AG04450 (cell line): ENCODE measurements at regions not wholly inside any gene's neighbourhood (a gene's known extent, or its start where the extent isn't known, plus 50 kb on each side); places are given as distances from the start of the nearest gene placed in this dataset.

Experiments
- CTCF ChIA-PET: fragments of 300-600, 350-600 bp; formaldehyde crosslinking; extraction: SDS; loops from one replicate; lab custom pipeline; 2022; ENCODE audit warnings: antibody characterized with exemption, inconsistent platforms; lab: Charles Lee
- POLR2A ChIA-PET: fragments of 350-600 bp; formaldehyde crosslinking; extraction: SDS; loops from one replicate; lab custom pipeline; 2021; ENCODE audit warnings: antibody characterized with exemption, inconsistent platforms; lab: Yijun Ruan, JAX
- DNase-seq: peaks from one replicate; pipeline ENCODE4 v3.0.0-alpha.2; 2011; ENCODE audit warnings: low read depth, low spot score
- H3K27ac ChIP-seq: one replicate; pipeline ENCODE4 v1.5.1; 2012; ENCODE audit warnings: low read depth, low read length, control low read depth
- H3K27me3 ChIP-seq: one replicate; pipeline ENCODE4 v1.6.0; 2012; ENCODE audit warnings: low read length; ENCODE audit not compliant: control insufficient read depth, insufficient read depth
- H3K4me3 ChIP-seq: 2 replicates; pipeline ENCODE4 v1.5.1; 2011; ENCODE audit warnings: mild to moderate bottlenecking, low read depth, low read length, control low read depth
- H3K9me3 ChIP-seq: 2 replicates; pipeline ENCODE4 v1.5.1; 2012; ENCODE audit warnings: low read length; ENCODE audit not compliant: control insufficient read depth, insufficient read depth
- CTCF ChIP-seq: IDR thresholded peaks from 2 replicates; pipeline ENCODE4 v1.5.1; 2011; ENCODE audit warnings: low read depth, low read length, control low read depth, inconsistent platforms

- ChIA-PET POLR2A (no interaction called here), CTCF (interaction anchor here (0.6 kb wide), 1 partner anchor 350 kb away, joined by 4 read pairs; no protein-coding TSS in a partner anchor)
- H3K27me3 ChIP-seq = peaks cover 30% of the 10 kb centered on the region
- no peak overlapping the region for H3K4me3 ChIP-seq
- no peak for TF ChIP-seq CTCF
- no peak for DNase-seq
- H3K9me3 ChIP-seq = no peaks in the 10 kb centered on the region; the same call in 1 of the 2 replicates
- no peak overlapping the region for H3K27ac ChIP-seq
Observed at GRCh38 chr9:86836797-86837196, 110.5 kb downstream of the GAS1 start.

DNA sequence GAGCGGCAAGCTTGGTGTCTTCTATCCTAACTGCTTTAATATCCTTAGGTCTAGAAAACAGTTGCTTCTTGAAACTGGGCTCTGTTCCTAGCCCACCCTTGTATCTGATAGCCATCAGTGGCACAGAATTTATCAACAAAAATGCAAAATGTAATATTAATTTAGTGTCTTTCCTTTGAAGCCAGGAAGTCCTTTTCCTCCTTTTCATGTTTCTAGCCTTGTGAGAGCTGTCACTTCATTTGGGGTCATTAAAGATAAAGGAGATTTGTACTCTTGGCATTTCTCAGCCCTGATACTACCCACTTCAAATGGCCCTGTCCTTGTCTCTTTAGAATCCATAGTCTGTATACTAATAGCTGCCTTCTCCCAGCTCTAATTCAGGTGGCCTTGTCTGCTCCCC lies 111.0 kb downstream of the GAS1 start:
- H3K9me3 ChIP-seq = no peaks in the 10 kb centered on the region; the same call in 1 of the 2 replicates
- H3K27ac ChIP-seq = no peak overlapping the region
- TF ChIP-seq CTCF = no peak
- H3K27me3 ChIP-seq = peaks cover 25% of the 10 kb centered on the region
- POLR2A ChIA-PET = no interaction called here
- no peak for DNase-seq
- CTCF ChIA-PET = interaction anchor here (0.6 kb wide), 1 partner anchor 349 kb away, joined by 4 read pairs; no protein-coding TSS in a partner anchor
- H3K4me3 ChIP-seq = no peak overlapping the region

- no peak overlapping the region for H3K4me3 ChIP-seq
- TF ChIP-seq CTCF = no peak
- H3K27ac ChIP-seq = no peak overlapping the region
- peaks cover 6% of the 10 kb centered on the region for H3K27me3 ChIP-seq
- ChIA-PET POLR2A (no interaction called here), CTCF (no interaction called here)
- no peak for DNase-seq
- no peaks in the 10 kb centered on the region for H3K9me3 ChIP-seq
Observed at GRCh38 chr9:86830356-86830755, 117.0 kb downstream of the GAS1 start.

DNA sequence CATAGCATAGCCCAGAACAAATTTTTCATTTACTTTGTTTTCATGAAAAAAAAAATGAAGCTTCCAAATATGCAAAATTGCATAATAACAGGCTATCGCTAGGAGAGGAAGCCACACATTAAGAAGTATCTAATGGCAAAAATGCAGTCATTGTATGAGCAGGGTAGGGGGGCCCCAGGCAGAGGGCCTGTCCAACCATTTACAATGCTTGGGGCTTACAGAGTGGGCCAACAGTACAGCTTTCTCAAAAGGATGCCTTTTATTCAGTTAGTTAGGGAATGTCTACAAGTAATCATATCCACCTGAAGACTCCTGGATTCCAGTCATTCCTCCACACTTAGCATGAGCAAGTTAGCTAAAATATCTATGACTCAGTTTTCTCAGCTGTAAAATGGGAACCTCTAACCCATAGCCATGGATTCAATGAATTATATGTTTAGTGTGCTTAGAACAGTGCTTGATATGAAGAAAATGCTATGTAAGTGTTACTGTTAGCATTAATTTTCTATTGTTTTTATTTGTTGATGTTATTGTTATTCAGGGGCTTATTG lies 117.7 kb downstream of the GAS1 start:
- POLR2A ChIA-PET = no interaction called here
- Histone ChIP-seq H3K27ac (no peak overlapping the region), H3K4me3 (no peak overlapping the region), H3K9me3 (no peaks in the 10 kb centered on the region), H3K27me3 (peaks cover 7% of the 10 kb centered on the region)
- CTCF ChIA-PET = no interaction called here
- no peak for DNase-seq
- TF ChIP-seq CTCF = no peak

- TF ChIP-seq CTCF = no peak
- Histone ChIP-seq H3K4me3 (no peak overlapping the region), H3K9me3 (no peaks in the 10 kb centered on the region), H3K27me3 (peaks cover 7% of the 10 kb centered on the region), H3K27ac (no peak overlapping the region)
- DNase-seq = no peak
- ChIA-PET POLR2A (no interaction called here), CTCF (no interaction called here)
Observed at GRCh38 chr9:86828631-86829030, 118.7 kb downstream of the GAS1 start.
